Kidney (tissue), 13 donors: ENCODE measurements at regions not wholly inside any gene's neighbourhood (a gene's known extent, or its start where the extent isn't known, plus 50 kb on each side); places are given as distances from the start of the nearest gene placed in this dataset.
A peak's percentile ranks its signal among the peaks of the same experiment; 100 is the strongest.

Source experiments
- DNase-seq, 5 donors: peaks; one replicate each; pipeline ENCODE4 v3.0.0-alpha.2; 2013 to 2020
- FAIRE-seq: peaks from 2 replicates; lab custom pipeline; 2012; peaks lifted over from hg19 to GRCh38; lab: Jason Lieb, UNC
- H3K27ac ChIP-seq, 2 donors: one replicate each; pipeline ENCODE4 v1.7.0; 2013; ENCODE audit warnings: low read depth in 2 of 2, low read length in 2 of 2, inconsistent platforms in 1 of 2
- H3K27me3 ChIP-seq: one replicate; pipeline ENCODE4 v1.7.1; 2013; ENCODE audit warnings: low read length, inconsistent platforms; ENCODE audit not compliant: control insufficient read depth, insufficient read depth
- H3K36me3 ChIP-seq, 3 donors: one replicate each; pipeline versions ENCODE4 v1.7.0 to v1.7.1; 2013; ENCODE audit warnings: low read length in 3 of 3, control low read depth in 1 of 3, inconsistent platforms in 1 of 3; ENCODE audit not compliant: insufficient read depth in 3 of 3, control insufficient read depth in 2 of 3
- H3K4me1 ChIP-seq, 3 donors: one replicate each; pipeline versions ENCODE4 v1.7.0 to v1.7.1; 2013; ENCODE audit warnings: low read length in 3 of 3, inconsistent platforms in 1 of 3, low read depth in 1 of 3; ENCODE audit not compliant: control insufficient read depth in 2 of 3, insufficient read depth in 2 of 3
- H3K4me3 ChIP-seq, 3 donors: one replicate each; pipeline versions ENCODE4 v1.7.0 to v1.8.1; 2013; ENCODE audit warnings: low read length in 3 of 3, control low read depth in 1 of 3, inconsistent platforms in 1 of 3
- H3K9ac ChIP-seq, 3 donors: one replicate each; pipeline versions ENCODE4 v1.7.0 to v1.7.1; 2013; ENCODE audit warnings: low read length in 3 of 3, control low read depth in 1 of 3, inconsistent platforms in 1 of 3
- H3K9me3 ChIP-seq, 3 donors: one replicate each; pipeline versions ENCODE4 v1.7.0 to v1.7.1; 2013; ENCODE audit warnings: low read length in 3 of 3, control low read depth in 1 of 3, inconsistent platforms in 1 of 3; ENCODE audit not compliant: control insufficient read depth in 2 of 3, insufficient read depth in 1 of 3
- CTCF ChIP-seq: IDR thresholded peaks from 3 replicates; pipeline ENCODE4 v1.5.1; 2012; ENCODE audit warnings: mild to moderate bottlenecking, moderate library complexity, borderline replicate concordance; ENCODE audit not compliant: insufficient read depth; ENCODE audit errors: extremely low read depth
- intact Hi-C: fragments of 100-400 bp; cut with DNase I; formaldehyde crosslinking; loops from one replicate; pipeline ENCODE4 v1.11.1; 2022
- donor health status: control.
- donor health status: control.
- donor health status: control.
- donor health status: control.
- donor health status: control.
- donor health status: DM: yes; HTN: yes; CAD: no.
- donor health status: Normal renal cell carcinoma (clear cell type).

- H3K9me3 ChIP-seq: no peaks in the 10 kb centered on the region
- H3K36me3 ChIP-seq: no peaks in the 10 kb centered on the region
- no peak overlapping the region for H3K9ac ChIP-seq
- no peak for DNase-seq
- intact Hi-C loops: no loop called here
- H3K27ac ChIP-seq: no peak overlapping the region
- no peak for TF ChIP-seq CTCF
- no peaks in the 10 kb centered on the region for H3K4me1 ChIP-seq
- no peak overlapping the region for H3K4me3 ChIP-seq
- FAIRE-seq: no peak
- H3K27me3 ChIP-seq: no peaks in the 10 kb centered on the region
Observed at GRCh38 chr2:154914561-154914960, 216.1 kb downstream of the KCNJ3 start.

GRCh38 chr2:154912215-154912614 lies 213.7 kb downstream of the KCNJ3 start:
- TF ChIP-seq CTCF: no peak
- H3K27ac ChIP-seq: no peak overlapping the region
- no peaks in the 10 kb centered on the region for H3K27me3 ChIP-seq
- no peak overlapping the region for H3K4me3 ChIP-seq
- intact Hi-C loops: no loop called here
- H3K36me3 ChIP-seq: no peaks in the 10 kb centered on the region
- DNase-seq: no peak
- no peaks in the 10 kb centered on the region for H3K9me3 ChIP-seq
- no peaks in the 10 kb centered on the region for H3K4me1 ChIP-seq
- FAIRE-seq: no peak
- no peak overlapping the region for H3K9ac ChIP-seq

- FAIRE-seq (no peak), DNase-seq (no peak)
- Histone ChIP-seq H3K4me1 (no peaks in the 10 kb centered on the region), H3K9me3 (no peaks in the 10 kb centered on the region), H3K36me3 (no peaks in the 10 kb centered on the region), H3K4me3 (no peak overlapping the region), H3K27ac (no peak overlapping the region), H3K27me3 (no peaks in the 10 kb centered on the region), H3K9ac (no peak overlapping the region)
- no peak for TF ChIP-seq CTCF
- intact Hi-C loops: no loop called here
Observed at GRCh38 chr2:154911729-154912128, 213.2 kb downstream of the KCNJ3 start.

- intact Hi-C loops: no loop called here
- FAIRE-seq (peak; percentile 59), DNase-seq (no peak)
- H3K4me3 ChIP-seq: no peak overlapping the region
- no peaks in the 10 kb centered on the region for H3K4me1 ChIP-seq
- no peaks in the 10 kb centered on the region for H3K36me3 ChIP-seq
- no peaks in the 10 kb centered on the region for H3K9me3 ChIP-seq
- no peaks in the 10 kb centered on the region for H3K27me3 ChIP-seq
- no peak overlapping the region for H3K9ac ChIP-seq
- no peak for TF ChIP-seq CTCF
- no peak overlapping the region for H3K27ac ChIP-seq
Observed at GRCh38 chr2:154910701-154911100, 212.2 kb downstream of the KCNJ3 start.
